NCI-H748 treated with DMSO at 0.1 percent for 48 hours (cell line): ENCODE measurements at regions not wholly inside any gene's neighbourhood (a gene's known extent, or its start where the extent isn't known, plus 50 kb on each side); places are given as distances from the start of the nearest gene placed in this dataset.

Experiments
- DNase-seq: peaks from one replicate; lab custom pipeline; 2025; lab: John Stamatoyannopoulos, UW

DNA sequence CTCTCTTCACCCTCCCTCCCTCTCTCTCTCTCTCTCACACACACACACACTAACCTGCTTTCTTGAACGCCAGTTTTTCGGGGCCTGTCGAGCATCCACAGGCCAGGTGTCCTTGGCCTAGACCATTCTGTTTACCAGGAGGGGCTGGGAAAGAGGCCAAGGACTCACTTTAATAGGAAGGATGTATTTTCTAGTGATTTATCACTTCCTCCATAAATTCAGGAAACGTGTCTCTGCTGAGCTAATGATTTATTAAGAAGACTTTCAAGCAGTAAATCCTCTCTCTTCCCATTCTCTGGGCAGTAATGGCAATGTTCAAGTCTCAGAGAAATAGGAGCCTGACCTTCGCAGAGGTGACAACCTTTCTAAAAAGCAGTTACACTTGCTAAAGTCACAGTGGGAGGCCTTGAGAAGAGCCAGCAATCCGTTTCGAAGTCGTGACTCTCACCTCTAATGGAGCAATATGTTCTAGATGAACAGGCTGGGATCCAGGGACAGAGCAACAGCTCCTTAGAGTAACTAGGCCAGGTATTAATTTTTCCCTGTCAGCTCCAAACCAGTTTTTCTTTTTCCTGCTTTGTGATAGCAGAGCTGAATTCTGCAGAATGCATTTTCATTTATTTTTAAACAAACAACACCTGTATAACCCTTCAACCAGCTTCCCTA, 1357.5 kb upstream of the SORCS1 start:
- no peak for DNase-seq

DNA sequence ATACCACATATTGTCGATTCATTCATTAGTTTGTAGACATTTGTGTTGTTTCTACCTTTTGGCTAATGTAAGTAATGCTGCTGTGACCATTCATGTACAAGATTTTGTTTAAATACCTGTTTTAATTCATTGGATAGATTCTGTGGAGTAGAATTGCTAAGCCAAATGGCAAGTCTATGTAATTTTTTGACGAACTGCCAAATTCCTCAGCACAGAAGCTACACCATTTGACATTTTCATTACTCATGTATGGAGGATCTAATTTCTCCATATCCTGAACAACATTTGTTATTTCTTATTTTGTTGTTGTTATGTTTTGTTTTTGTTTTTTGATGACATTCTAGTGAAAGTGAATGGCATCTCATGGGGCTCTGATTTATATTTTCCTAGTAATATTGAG, 1351.3 kb upstream of the SORCS1 start:
- DNase-seq, result no peak

DNA sequence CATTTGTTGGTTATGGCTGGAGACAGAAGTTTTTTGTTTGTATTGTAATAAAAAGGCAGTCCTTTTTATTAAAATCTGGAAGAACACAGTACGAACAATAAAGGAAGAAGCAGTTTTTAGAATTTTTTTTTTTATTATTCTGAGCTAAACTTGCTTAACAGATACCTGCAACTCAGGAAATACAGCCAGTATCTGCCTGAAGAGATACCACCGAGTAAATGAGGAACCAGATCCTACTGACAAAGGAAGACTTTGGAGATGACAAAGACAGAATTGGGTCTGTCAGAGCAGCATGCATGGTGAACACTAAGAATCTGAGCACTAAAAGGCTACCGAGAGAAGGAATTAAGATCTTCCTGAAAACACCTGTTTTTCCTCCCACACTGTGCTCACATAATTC, 1335.9 kb upstream of the SORCS1 start:
- DNase-seq, result no peak

DNA sequence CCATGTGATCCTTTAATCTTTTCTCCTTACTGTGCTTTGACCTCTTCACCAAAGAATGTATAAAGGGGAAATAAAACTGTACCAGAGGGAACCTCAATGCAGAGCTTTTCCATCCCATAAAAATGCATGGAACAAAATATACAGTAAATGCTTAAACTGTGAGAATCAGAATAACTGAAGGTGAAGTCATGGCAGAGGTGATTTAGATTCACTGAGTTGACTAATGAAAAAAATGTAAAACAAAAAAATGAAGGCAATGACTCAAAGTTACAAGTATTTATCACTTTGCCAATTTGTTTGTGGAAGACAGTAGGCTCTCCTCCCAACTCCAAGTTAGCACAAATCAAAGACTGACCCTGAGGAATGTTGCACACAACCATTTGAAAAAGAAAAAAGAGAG, 1331.6 kb upstream of the SORCS1 start:
- no peak for DNase-seq

DNA sequence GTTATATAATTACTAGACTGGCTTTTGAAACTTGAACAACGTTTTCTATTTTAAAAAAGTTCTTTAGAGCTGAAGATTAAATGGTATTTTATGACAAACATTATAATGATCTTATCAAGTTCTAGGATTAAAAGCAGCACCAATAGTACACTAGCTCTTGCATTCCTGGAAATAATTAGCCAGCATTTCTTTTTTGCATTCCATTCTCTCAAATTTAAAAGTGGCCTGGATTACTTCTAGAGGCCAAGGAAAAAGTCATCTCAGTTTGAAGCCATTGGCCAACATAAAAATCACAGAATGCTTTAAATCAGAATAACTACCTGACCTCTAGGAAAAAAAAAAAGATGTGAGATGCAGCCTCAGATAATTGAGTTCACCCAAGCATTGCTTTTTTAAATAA, 1326.4 kb upstream of the SORCS1 start:
- DNase-seq, result no peak

DNA sequence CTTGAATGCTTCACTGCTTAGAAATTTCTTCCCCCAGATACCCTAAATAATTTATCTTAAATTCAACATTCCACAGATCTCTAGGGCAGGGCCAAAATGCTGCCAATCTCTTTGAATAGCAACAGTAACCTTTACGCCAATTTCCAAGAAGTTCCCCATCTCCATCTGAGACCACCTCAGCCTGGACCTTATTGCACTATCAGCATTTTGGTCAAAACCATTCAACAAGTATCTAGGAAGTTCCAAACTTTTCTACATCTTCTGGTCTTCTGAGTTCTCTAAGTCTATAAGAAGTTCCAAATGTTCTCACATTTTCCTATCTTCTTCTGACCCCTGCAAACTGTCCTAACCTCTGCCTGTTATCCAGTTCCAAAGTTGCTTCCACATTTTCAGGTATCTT, 1306.9 kb upstream of the SORCS1 start:
- no peak for DNase-seq

DNA sequence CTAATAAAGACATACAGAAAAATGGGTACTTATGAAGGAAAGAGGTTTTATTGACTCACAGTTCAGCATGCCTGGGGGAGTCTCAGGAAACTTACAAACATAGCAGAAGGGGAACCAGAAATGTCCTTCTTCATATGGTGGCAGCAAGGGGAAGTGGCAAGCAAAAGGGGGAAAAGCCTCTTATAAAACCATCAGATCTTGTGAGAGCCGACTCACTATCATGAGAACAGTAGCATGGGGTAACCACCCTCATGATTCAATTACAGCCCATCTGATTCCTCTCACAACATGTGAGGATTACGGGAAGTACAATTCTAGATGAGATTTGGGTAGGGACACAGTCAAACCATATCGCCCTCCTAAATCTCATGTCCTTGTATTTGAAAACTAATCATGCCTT, 1305.4 kb upstream of the SORCS1 start:
- no peak for DNase-seq

DNA sequence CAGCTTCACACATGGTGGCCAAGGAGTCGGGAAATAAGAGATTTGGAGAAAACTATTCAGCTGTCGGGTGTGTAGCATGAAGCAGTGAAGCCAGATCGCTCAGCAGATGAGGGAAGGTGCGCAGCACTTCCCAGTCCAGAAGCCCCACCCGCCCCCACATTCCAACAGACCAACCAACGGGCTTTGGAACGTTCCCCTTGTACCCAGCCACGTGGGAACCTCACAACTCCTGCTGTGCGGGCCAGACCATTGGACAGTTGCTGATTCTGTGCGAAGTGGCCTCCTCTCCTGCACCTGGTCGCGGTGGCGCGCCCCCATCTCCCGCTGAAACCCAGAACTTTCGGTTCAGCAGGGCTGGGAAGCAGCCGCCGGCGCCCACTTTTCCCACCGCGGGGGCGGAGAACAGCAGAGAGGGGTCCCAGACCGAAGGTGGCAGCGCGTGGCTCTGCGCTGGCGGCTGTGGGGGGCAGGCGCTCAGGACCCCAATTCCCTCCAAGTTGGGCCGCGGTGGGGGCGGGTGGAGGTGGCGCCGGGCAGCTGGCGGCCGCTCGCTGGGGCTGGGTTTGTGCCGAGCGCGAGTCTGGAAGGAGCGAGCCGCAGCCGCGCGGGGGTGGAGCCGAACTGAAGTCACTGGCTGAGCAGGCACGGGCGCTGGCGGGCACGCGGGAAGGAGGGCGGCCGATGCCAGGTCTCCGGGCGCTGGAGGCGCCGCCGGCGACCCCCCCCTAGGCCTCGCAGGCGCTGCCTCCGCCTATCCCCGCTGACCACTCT, 1301.5 kb upstream of the SORCS1 start:
- no peak for DNase-seq

DNA sequence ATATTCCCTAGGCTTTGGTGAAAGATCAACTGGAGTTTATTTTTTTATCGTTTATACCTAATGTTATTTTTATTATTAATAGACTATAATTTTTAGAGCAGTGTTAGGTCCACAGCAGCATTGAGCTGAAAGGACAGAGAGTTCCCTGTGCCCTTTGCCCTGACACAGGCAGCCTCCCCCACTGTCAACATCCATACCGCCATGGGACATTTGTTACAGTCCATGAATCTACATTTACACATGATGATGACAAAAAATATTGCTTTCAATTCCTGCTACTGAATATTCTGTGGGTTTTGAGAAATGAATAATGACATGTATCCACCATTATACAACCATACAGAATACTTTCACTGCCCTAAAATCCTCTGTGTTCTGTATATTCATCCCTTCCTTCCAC, 1297.5 kb upstream of the SORCS1 start:
- no peak for DNase-seq

DNA sequence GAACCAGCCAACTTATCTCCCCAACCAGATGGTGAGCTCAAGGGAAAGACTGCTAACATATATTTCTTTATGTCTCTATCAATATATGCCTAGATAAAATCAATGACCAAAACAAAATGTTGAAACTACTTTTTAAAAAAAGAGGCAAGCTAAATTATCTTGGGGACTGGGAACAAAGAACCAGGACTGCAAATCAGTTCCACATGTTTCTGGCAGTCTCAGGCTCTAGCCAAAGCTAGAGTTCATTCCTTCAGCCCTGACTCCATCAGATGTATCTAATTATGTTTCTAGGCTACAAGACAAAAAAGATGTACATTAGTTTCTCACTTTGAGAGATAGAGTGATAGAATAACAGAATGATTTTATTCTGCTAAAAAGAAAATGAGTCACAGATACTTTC, 1290.3 kb upstream of the SORCS1 start:
- no peak for DNase-seq

DNA sequence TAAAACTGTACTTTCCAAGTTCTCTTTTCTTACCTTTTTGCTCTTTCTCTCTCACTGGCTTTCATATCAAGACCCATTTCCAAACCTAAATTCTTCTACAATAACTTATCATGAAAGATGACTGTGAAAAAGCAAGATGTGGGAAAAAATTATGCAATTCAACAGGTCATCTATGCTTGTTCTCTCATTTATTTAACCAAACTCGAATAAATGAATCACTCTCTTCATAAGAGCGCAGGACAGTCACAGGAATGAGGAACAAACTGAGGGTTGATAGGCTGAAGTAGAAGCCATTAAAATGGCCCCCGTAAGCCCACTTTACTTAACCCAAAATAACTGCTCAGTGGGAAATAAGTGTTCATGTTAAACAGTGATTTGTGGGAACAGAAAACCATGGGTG, 1289.7 kb upstream of the SORCS1 start:
- no peak for DNase-seq

DNA sequence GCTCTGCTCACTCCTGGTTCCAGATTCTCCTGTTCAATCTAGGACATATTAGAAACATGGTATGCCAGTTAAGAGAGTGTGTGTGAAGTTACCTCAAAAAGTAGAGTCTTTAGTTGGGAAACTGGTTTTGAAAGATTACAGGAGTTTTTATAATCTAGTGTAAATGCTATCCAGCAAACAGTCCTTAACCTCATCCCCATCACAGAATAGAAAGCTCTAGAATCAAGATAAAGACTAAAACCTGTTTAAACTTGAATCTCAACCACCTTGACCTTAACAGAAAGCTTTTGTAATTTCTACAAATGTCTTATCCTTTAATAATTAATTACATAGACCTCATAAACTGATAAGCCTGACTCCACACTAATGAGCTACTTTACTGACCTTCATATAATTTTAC, 1288.7 kb upstream of the SORCS1 start:
- no peak for DNase-seq

DNA sequence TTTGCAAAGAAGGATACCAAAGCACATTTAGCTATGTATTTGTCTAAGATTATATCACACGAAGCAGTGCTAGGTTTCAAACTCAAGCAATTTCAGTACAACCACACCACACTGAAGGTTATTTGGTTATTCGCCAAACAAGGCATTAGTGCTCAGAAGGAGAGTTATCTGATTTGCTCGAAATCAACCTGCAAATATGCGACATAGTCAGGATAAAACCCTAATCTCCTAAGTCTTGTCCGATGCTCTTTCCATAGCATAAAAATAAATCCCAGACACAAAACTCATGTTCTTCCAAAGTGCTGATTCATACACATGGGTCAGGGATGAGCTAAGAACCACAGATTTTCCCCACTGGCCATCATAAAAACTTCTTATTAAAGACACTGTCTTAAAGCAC, 1288.0 kb upstream of the SORCS1 start:
- DNase-seq, result no peak

DNA sequence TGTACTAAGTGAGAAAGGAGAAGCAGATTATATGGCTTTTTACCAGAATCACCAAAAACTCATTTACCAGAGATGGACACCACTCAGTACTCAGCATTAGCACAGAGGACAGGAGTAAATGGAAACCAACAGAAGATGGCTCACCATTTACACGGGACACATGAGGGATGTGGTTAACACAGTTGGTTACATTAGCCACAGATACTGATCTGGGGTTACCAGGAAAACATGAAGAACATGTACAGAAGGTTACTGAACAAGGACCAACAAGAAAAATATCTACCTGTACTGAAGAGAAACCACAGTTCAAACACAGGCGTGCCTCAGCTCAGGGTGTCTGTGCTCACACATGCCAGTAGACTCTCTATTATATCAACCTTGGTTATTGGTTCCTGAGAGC, 1285.8 kb upstream of the SORCS1 start:
- DNase-seq, result no peak

DNA sequence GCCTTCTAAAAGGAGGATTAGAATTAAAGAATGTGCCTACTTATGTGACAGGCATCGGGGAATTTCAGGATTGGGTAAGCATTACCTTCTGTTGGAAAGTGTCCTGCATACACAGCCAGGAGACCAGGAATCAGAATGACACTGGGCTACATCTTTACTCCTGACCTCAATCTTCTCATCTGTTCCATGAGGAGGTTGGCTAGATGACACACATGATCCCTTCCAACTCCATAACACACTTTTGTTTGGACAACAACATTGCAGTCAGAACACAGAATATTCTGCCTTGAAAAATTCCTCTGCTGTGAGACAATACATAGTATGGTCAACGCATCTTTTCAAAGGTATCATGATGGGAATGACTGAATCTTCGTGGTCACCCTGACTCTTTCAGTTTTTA, 1281.2 kb upstream of the SORCS1 start:
- DNase-seq, result no peak

DNA sequence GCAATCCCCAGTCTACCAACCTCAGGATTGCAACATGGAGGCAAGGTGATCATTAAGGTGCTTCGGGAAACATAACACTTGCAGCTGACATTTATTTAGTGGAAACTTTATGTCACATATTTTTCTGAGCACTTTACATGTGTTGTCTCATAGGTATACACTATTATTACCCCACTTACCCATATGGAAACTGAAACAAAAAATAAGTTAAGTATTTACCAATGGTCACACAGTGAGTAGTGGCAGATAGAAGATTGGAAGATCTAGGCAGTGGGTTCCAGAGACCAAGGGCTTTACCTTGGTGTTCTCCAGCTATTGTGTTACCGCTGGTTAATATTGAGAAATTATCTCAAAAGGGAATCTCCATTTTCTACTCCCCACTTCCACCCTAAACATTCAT, 1279.1 kb upstream of the SORCS1 start:
- no peak for DNase-seq

DNA sequence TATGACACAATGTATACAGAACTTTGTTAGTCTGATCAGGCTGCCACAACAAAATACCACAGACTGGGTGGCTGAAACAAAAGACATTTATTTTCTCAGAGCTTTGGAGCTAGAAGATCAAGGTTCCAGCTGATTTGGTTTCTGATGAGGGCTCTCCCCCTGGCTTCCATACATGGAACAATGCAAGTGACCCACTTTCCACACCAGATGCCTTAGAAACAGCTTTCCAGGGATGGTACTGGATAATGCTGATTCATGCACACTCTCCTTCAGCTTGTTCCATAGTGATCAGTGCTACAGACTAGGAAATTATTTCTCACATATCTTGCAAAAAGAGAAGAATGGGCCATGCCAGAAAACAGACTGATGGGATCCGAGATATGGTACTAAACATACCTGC, 1274.9 kb upstream of the SORCS1 start:
- no peak for DNase-seq

DNA sequence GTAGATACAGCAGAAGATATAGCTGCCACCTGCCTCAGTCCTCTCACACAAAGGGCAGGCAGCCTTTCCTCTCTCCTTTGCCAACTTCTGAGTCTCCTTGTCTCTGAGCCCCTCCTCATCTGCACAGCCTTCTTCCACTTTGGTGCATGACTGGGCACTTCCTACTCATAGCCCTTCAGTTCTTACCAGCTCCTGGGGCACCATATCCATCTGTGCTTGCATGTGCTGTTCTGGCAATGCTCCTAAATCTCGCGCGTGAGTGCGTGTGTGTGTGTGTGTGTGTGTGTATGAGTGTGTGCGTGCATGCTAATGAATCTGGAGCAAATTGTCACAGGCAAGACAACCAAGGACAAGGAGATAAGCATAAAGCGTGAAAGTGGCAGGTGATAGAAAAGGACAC, 1271.6 kb upstream of the SORCS1 start:
- no peak for DNase-seq

DNA sequence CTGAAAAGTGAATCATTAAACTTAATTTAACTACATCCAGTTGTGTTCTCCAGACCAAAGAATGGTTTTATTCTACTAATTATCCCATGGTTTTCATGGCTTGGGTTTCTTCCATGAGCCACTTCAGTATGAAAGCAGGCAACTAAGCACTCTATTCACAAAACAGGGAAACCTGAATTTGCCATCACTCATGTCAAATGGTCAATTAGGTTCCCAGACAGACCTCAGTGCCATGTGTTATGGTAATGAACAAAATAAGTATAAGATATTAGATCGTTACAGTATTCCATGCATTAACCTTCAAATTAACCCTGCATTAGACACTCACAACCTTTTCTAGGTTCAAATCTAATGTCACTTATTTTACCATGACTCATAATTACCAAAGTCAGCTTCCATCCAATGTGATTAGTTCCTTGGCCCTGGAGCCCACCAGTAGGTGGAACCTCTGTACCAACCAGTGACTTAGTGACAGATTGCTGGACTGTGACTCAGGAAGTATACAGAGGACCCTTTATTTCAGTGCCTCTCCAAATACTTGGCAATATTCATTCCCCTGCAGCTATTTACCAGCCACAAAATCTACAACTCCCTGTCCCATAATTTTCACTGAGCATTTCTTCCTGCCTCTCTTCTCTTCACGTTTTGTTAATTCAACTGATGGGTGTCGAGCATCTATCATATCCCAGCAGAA, 1270.2 kb upstream of the SORCS1 start:
- DNase-seq, result no peak

DNA sequence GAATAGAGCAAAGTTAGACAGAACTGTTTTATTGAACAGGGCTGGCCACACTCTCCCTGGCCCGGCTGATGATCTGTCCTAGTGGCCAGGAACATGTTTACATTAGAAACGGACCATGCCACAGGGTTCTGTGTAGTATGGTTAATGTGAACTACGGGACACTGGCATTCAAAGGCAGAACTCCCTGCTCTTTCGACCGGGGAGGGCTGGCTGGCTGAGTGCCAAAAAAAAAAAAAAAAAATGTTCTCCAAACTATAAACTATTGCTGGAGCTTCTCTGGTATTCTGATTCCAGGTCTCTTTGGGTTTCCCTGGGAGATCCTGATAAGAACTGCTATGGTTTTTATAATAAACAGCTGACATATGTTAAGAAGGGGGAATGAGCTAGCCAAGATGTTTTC, 1262.6 kb upstream of the SORCS1 start:
- no peak for DNase-seq

DNA sequence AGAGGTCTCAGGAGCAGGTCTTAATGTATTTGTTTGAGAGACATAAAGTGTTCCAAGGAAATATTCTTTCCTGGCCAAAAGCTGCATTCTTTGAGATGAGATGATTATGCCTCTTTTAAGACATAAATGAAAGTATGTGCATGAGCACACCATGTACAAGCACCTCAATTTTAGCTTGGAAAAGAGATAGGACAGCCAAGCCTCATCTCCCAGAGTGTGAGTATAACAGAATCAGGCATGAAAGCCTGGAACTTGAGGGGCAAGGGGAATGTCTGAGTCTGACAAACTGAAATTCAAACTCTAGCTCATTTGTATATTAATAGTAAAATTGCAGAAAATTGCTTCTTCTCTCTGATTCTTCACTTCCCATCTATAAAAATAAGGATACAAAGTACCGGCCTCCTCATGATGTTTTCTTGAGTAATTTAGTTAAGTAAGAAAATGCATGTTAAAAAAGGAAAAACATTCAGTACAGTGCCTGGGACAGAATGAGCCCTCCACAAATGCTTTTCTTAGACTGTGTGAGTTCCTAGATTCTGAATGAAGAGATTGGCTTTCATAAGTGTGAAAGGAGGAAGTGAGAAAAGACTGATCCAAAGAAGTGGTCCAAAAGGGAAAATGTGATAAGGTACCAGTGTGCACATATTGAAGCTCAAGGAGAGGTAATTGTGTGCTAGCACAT, 1260.9 kb upstream of the SORCS1 start:
- no peak for DNase-seq

DNA sequence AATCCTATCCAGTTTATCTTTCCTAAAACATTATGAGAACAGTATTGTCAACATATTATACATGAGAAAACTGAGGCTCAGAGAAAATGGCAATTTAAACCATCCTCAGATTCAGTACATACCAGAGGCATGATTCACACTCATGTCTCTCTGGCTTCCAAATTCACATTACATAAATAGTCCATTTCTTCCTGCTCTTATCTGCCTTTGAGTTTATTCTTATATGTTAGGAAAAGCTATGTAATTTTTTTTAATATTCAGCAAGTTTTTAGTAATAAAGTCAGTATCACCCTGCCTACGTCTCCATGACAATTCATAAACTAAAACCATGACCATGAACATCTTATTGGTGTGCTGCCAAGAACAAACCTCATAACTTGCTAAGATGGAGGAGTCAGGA, 1260.2 kb upstream of the SORCS1 start:
- DNase-seq, result no peak

DNA sequence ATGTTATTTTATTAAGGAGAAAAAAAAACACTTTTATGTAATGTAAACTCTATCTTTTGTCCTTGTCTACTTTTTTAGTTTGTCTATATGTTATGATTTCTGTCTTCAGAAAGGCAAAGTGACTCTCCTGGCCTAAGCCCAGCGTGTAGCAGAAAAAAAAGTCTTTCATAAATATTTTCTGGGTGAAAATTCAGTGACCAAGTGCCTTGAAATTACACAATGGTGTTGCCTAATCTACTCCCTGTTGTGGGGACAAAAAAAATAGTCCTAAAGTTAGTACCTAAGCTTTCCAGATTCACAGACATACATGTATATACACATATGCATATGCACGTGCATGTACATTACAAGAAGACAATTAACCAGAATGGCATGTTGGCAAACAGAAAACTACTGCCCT, 1257.8 kb upstream of the SORCS1 start:
- DNase-seq, result no peak
